Prostate gland (tissue), 2 donors: ENCODE measurements at regions not wholly inside any gene's neighbourhood (a gene's known extent, or its start where the extent isn't known, plus 50 kb on each side); places are given as distances from the start of the nearest gene placed in this dataset.
"Not testable (repeated sequence)": the region's sequence is repeated elsewhere in the genome, so short reads cannot be mapped to it uniquely, and the experiment has no call there.

ENCODE experiments used
- POLR2A ChIP-seq: fragments of 450-650 bp; IDR thresholded peaks from one replicate; pipeline ENCODE4 v1.6.1; 2016; ENCODE audit warnings: antibody characterized with exemption, mild to moderate bottlenecking
- POLR2AphosphoS5 ChIP-seq: sonication (generic); formaldehyde crosslinking; IDR thresholded peaks from one replicate; pipeline ENCODE4 v1.6.1; 2017; ENCODE audit warnings: antibody characterized with exemption
- TF ChIP-seq, protein P1 (sequence below), 4 experiments: fragments of 200-600 bp in 2 of 4; fragments of 450-650 bp in 2 of 4; sonication (generic) in 2 of 4; IDR thresholded peaks; 1 replicate in 3 of 4; 2 replicates in 1 of 4; pipeline ENCODE4 v1.5.1; 2016 to 2019; ENCODE audit warnings: antibody characterized with exemption in 4 of 4, mild to moderate bottlenecking in 2 of 4, moderate library complexity in 2 of 4

DNA sequence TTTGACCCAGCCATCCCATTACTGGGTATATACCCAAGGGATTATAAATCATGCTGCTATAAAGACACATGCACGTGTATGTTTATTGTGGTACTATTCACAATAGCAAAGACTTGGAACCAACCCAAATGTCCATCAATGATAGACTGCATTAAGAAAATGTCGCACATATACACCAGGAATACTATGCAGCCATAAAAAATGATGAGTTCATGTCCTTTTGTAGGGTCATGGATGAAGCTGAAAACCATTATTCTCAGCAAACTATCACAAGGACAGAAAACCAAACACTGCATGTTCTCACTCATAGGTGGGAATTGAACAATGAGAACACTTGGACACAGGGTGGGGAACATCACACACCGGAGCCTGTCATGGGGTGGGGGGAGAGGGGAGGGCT, 74.7 kb downstream of the UQCRFS1 start:
- TF ChIP-seq, protein P1, sequence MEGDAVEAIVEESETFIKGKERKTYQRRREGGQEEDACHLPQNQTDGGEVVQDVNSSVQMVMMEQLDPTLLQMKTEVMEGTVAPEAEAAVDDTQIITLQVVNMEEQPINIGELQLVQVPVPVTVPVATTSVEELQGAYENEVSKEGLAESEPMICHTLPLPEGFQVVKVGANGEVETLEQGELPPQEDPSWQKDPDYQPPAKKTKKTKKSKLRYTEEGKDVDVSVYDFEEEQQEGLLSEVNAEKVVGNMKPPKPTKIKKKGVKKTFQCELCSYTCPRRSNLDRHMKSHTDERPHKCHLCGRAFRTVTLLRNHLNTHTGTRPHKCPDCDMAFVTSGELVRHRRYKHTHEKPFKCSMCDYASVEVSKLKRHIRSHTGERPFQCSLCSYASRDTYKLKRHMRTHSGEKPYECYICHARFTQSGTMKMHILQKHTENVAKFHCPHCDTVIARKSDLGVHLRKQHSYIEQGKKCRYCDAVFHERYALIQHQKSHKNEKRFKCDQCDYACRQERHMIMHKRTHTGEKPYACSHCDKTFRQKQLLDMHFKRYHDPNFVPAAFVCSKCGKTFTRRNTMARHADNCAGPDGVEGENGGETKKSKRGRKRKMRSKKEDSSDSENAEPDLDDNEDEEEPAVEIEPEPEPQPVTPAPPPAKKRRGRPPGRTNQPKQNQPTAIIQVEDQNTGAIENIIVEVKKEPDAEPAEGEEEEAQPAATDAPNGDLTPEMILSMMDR (IDR thresholded peaks at IDR 0.05) = not testable (repeated sequence)
- not testable (repeated sequence) for TF ChIP-seq POLR2A, POLR2AphosphoS5
